Activated T-helper 17 cell treated with anti-CD3 and anti-CD28 coated beads, Interleukin-2, amount 50 U/mL, for 72 hours (primary cell): ENCODE measurements at regions not wholly inside any gene's neighbourhood (a gene's known extent, or its start where the extent isn't known, plus 50 kb on each side); places are given as distances from the start of the nearest gene placed in this dataset.

Experiments used
- ATAC-seq: fragments of 150-1000 bp; cut with Tn5 transposase; replicated peaks from 2 replicates; pipeline ENCODE4 v1.10.0; 2021; ENCODE audit warnings: mild to moderate bottlenecking, moderate library complexity
- H3K27ac Mint-ChIP-seq: one replicate; pipeline ENCODE4 v1.8.0; 2022; ENCODE audit warnings: mixed read lengths
- H3K27me3 Mint-ChIP-seq: one replicate; pipeline ENCODE4 v1.8.0; 2022; ENCODE audit warnings: mixed read lengths
- H3K36me3 Mint-ChIP-seq: one replicate; pipeline ENCODE4 v1.8.0; 2022; ENCODE audit warnings: low read depth, mild to moderate bottlenecking, mixed read lengths
- H3K4me1 Mint-ChIP-seq: one replicate; pipeline ENCODE4 v1.8.0; 2022; ENCODE audit warnings: mixed read lengths
- H3K4me3 Mint-ChIP-seq: one replicate; pipeline ENCODE4 v1.8.0; 2022; ENCODE audit warnings: mild to moderate bottlenecking, mixed read lengths
- H3K9me3 Mint-ChIP-seq: one replicate; pipeline ENCODE4 v1.8.0; 2022; ENCODE audit warnings: mixed read lengths

- Mint-ChIP-seq H3K4me1 (no peaks in the 10 kb centered on the region), H3K27ac (no peak overlapping the region), H3K36me3 (no peaks in the 10 kb centered on the region), H3K4me3 (no peak overlapping the region), H3K9me3 (no peaks in the 10 kb centered on the region), H3K27me3 (no peaks in the 10 kb centered on the region)
- ATAC-seq = no peak
Measured at GRCh38 chrY:8352201-8352600, 985.1 kb upstream of the TSPY4 start.

- Mint-ChIP-seq H3K36me3 (no peaks in the 10 kb centered on the region), H3K27ac (no peak overlapping the region)
- no peak for ATAC-seq
Measured at GRCh38 chrY:8358161-8358560, 979.1 kb upstream of the TSPY4 start.

GRCh38 chrY:8361715-8362114, 975.5 kb upstream of the TSPY4 start:
- ATAC-seq = peak; percentile 84
- no peaks in the 10 kb centered on the region for H3K9me3 Mint-ChIP-seq
- H3K27ac Mint-ChIP-seq = no peak overlapping the region
- no peaks in the 10 kb centered on the region for H3K36me3 Mint-ChIP-seq
- no peak overlapping the region for H3K4me3 Mint-ChIP-seq
- H3K4me1 Mint-ChIP-seq = no peaks in the 10 kb centered on the region
- H3K27me3 Mint-ChIP-seq = no peaks in the 10 kb centered on the region

More at GRCh38 chrY:8358161-8358560, 979.1 kb upstream of the TSPY4 start:
- H3K27me3 Mint-ChIP-seq = no peaks in the 10 kb centered on the region
- no peaks in the 10 kb centered on the region for H3K9me3 Mint-ChIP-seq
- no peak overlapping the region for H3K4me3 Mint-ChIP-seq
- no peaks in the 10 kb centered on the region for H3K4me1 Mint-ChIP-seq

DNA sequence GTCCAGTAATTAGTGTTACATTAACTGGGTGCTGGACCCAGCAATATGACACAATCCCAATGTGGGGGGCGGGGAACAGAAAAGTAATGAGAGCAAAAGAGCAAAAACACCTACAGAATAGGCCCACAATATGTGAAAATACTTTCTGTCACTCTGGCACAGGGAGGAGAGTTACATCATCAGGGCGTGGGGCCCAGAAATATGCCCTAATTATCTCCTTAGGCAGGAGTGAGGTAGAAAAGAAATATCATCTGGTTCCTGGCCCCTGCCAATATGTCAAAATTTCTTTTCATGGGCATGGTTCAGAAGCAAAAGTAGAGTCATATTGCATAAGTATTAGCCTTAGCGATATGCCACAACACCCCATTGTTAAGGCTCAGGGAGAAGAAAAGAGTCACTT, 959.8 kb upstream of the TSPY4 start:
- Mint-ChIP-seq H3K9me3 (no peaks in the 10 kb centered on the region), H3K36me3 (no peaks in the 10 kb centered on the region), H3K4me1 (no peaks in the 10 kb centered on the region)

DNA sequence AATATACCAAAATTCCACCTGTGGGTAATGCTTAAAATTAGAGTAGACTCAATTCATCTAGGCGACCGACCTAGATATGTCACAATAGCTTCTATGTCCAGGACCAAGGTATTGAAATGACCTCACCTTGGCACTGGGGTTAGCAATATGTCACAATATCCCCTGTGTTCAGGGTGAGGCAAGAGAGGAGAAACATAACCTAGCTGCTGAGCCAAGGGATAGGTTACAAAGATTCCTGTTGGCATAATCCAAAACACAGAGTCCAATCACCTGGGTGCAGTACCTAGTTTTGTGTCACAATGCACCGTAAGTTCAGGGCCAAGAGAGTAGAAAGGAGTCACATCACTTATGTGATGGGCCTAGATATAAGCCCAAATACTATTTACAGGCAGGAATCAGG, 957.5 kb upstream of the TSPY4 start:
- H3K4me1 Mint-ChIP-seq = no peaks in the 10 kb centered on the region
- ATAC-seq = no peak
- no peaks in the 10 kb centered on the region for H3K36me3 Mint-ChIP-seq

More for the DNA sequence above, 959.8 kb upstream of the TSPY4 start:
- Mint-ChIP-seq H3K27me3 (no peaks in the 10 kb centered on the region), H3K4me3 (no peak overlapping the region), H3K27ac (no peak overlapping the region)
- no peak for ATAC-seq

DNA sequence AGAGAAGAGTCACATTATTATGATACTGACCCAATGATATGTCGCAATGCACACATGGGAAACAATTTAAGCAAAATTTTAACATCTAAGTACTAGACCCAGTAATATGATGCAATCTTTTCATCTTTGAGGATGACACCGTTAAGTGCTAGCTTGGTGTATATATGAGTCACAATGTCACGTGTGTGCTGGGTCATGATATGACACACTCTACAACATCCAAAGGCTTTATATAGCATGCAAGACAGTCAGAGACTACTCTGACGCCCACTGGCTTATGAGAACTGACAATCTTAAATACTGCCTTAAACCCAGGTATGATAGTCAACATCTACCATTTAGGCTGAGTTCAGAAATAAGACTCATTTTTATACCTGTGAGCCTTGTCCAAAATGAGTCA, 955.8 kb upstream of the TSPY4 start:
- H3K4me1 Mint-ChIP-seq = no peaks in the 10 kb centered on the region
- H3K36me3 Mint-ChIP-seq = no peaks in the 10 kb centered on the region
- H3K27me3 Mint-ChIP-seq = no peaks in the 10 kb centered on the region
- H3K27ac Mint-ChIP-seq = no peak overlapping the region
- no peak overlapping the region for H3K4me3 Mint-ChIP-seq
- H3K9me3 Mint-ChIP-seq = no peaks in the 10 kb centered on the region
- ATAC-seq = peak; percentile 83

More for the DNA sequence above, 957.5 kb upstream of the TSPY4 start:
- H3K4me3 Mint-ChIP-seq = no peak overlapping the region
- no peaks in the 10 kb centered on the region for H3K27me3 Mint-ChIP-seq
- no peak overlapping the region for H3K27ac Mint-ChIP-seq
- no peaks in the 10 kb centered on the region for H3K9me3 Mint-ChIP-seq

- no peak for ATAC-seq
- Mint-ChIP-seq H3K27ac (no peak overlapping the region), H3K4me1 (no peaks in the 10 kb centered on the region), H3K27me3 (no peaks in the 10 kb centered on the region), H3K4me3 (no peak overlapping the region), H3K36me3 (no peaks in the 10 kb centered on the region), H3K9me3 (no peaks in the 10 kb centered on the region)
Measured at GRCh38 chrY:8386053-8386452, 951.2 kb upstream of the TSPY4 start.

DNA sequence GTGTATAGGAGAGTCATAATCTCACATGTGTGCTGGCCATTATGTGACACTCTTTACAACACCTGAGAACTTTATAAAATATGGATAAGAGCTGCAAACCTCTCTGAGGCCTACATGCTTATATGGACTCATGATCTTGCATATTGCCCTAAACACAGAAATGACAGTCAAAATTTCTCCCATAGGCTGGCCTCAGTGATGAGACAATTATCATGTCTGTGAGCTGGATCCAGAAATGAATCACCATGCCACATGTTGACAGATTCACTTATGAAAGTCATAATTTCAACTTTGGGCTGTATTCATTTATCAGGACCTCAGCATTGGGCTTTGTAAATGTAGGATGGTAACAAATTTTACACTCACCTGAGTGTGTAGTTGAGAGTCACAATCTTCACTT, 948.8 kb upstream of the TSPY4 start:
- Mint-ChIP-seq H3K4me3 (no peak overlapping the region), H3K36me3 (no peaks in the 10 kb centered on the region), H3K27me3 (no peaks in the 10 kb centered on the region), H3K9me3 (no peaks in the 10 kb centered on the region), H3K27ac (no peak overlapping the region), H3K4me1 (no peaks in the 10 kb centered on the region)
- peak; percentile 65 for ATAC-seq

- no peaks in the 10 kb centered on the region for H3K36me3 Mint-ChIP-seq
- no peak for ATAC-seq
- H3K27me3 Mint-ChIP-seq = no peaks in the 10 kb centered on the region
Measured at GRCh38 chrY:8390310-8390709, 947.0 kb upstream of the TSPY4 start.

GRCh38 chrY:8393246-8393645, 944.0 kb upstream of the TSPY4 start:
- ATAC-seq = no peak
- Mint-ChIP-seq H3K9me3 (no peaks in the 10 kb centered on the region), H3K27ac (no peak overlapping the region)

More at GRCh38 chrY:8390310-8390709, 947.0 kb upstream of the TSPY4 start:
- Mint-ChIP-seq H3K4me3 (no peak overlapping the region), H3K27ac (no peak overlapping the region), H3K4me1 (no peaks in the 10 kb centered on the region), H3K9me3 (no peaks in the 10 kb centered on the region)

DNA sequence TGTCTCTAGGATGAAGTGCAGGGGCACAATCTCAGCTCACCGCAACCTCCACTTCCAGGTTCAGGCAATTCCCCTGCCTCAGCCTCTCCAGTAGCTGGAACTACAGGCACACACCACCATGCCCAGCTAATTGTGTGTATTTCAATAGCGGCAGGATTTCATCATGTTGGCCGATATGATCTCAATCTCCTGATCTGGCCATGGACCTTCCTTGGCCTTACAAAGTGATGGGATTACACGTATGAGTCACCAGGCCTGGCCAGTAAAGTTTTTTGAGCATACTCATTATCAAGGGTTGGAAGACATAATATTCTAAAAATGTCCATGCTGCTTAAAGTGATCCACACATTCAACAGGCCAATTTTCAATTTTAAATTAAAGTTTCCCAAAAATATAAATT, 914.4 kb upstream of the TSPY4 start:
- Mint-ChIP-seq H3K27me3 (peaks cover 4% of the 10 kb centered on the region), H3K9me3 (no peaks in the 10 kb centered on the region), H3K27ac (no peak overlapping the region), H3K4me3 (no peak overlapping the region), H3K36me3 (no peaks in the 10 kb centered on the region), H3K4me1 (no peaks in the 10 kb centered on the region)
- no peak for ATAC-seq

More at GRCh38 chrY:8393246-8393645, 944.0 kb upstream of the TSPY4 start:
- no peaks in the 10 kb centered on the region for H3K27me3 Mint-ChIP-seq
- H3K4me1 Mint-ChIP-seq = no peaks in the 10 kb centered on the region
- no peaks in the 10 kb centered on the region for H3K36me3 Mint-ChIP-seq
- H3K4me3 Mint-ChIP-seq = no peak overlapping the region

DNA sequence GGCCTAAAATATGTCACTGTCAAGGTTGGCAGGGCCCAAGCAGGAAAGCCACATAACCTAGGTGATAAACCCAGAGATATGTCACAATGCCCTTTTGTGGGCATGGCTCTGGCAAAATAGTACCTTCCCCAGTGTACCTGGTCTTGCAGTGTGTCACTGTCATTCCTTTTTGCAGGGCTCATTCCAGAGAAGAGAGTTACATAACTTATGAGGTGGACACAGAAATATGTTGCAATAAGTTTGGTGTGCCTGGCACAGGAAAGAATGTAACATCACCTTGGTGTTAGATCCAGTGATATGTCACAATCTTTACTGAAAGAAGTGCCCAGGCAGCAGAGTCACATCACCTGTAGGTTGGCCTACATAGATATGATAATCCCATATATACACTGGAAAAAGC, 910.8 kb upstream of the TSPY4 start:
- Mint-ChIP-seq H3K9me3 (no peaks in the 10 kb centered on the region), H3K36me3 (no peaks in the 10 kb centered on the region), H3K4me1 (no peaks in the 10 kb centered on the region), H3K27ac (no peak overlapping the region), H3K27me3 (no peaks in the 10 kb centered on the region), H3K4me3 (no peak overlapping the region)
- no peak for ATAC-seq

GRCh38 chrY:8437510-8437909, 899.8 kb upstream of the TSPY4 start:
- Mint-ChIP-seq H3K4me1 (no peaks in the 10 kb centered on the region), H3K9me3 (no peaks in the 10 kb centered on the region), H3K27ac (no peak overlapping the region), H3K36me3 (no peaks in the 10 kb centered on the region), H3K4me3 (no peak overlapping the region), H3K27me3 (no peaks in the 10 kb centered on the region)
- peak; percentile 77 for ATAC-seq

DNA sequence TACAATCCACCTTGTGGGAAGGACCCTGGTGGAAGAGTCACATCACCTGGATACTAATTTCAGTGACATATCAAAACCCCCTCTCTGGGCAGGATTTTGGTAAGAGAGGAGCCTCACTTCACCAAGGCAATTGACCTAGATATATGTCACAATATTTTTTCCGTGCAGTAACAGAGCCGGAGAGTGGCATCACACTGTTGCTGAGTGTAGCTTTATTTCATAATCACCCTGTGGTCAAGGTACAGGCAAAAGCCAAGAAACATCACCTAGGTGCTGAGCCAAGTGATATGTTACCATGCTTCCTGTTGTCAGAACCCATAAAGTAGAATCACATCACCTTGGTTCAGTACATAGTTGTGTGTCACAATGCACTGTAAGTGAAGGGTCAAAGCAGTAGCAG, 895.2 kb upstream of the TSPY4 start:
- no peaks in the 10 kb centered on the region for H3K4me1 Mint-ChIP-seq
- ATAC-seq = no peak
- H3K9me3 Mint-ChIP-seq = no peaks in the 10 kb centered on the region
- H3K4me3 Mint-ChIP-seq = no peak overlapping the region
- no peaks in the 10 kb centered on the region for H3K27me3 Mint-ChIP-seq
- no peaks in the 10 kb centered on the region for H3K36me3 Mint-ChIP-seq
- H3K27ac Mint-ChIP-seq = no peak overlapping the region

DNA sequence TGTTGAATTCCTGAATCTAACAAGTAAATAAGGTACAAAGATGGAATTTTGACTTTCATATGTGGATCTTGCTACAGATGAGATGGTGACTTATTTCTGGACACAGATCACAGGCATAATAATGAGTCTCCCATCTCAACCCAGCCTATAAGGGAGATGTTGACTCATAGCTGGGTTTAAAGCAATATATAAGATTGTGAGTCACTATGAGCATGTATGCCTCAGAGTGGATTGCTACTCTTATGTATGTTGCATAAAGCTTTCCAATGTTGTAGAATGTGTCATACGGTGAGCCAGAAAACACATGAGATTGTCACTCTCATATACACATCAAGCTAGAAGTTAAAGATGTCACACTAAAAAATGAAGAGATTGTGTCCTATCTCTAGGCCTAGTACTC, 884.3 kb upstream of the TSPY4 start:
- no peak overlapping the region for H3K4me3 Mint-ChIP-seq
- no peak overlapping the region for H3K27ac Mint-ChIP-seq
- peak; percentile 72 for ATAC-seq
- no peaks in the 10 kb centered on the region for H3K36me3 Mint-ChIP-seq
- no peaks in the 10 kb centered on the region for H3K9me3 Mint-ChIP-seq
- no peaks in the 10 kb centered on the region for H3K4me1 Mint-ChIP-seq
- peaks cover 3% of the 10 kb centered on the region for H3K27me3 Mint-ChIP-seq

- Mint-ChIP-seq H3K36me3 (no peaks in the 10 kb centered on the region), H3K4me3 (no peak overlapping the region), H3K4me1 (no peaks in the 10 kb centered on the region), H3K9me3 (no peaks in the 10 kb centered on the region), H3K27ac (no peak overlapping the region), H3K27me3 (no peaks in the 10 kb centered on the region)
- ATAC-seq = peak; percentile 60
Measured at GRCh38 chrY:8466813-8467212, 870.5 kb upstream of the TSPY4 start.
